Esophagus muscularis mucosa (tissue), 3 donors: ENCODE measurements at regions not wholly inside any gene's neighbourhood (a gene's known extent, or its start where the extent isn't known, plus 50 kb on each side); places are given as distances from the start of the nearest gene placed in this dataset.

ENCODE experiments used
- POLR2AphosphoS5 ChIP-seq, 2 donors: sonication (generic); formaldehyde crosslinking; IDR thresholded peaks; one replicate each; pipeline ENCODE4 v1.6.1; 2017; ENCODE audit warnings: antibody characterized with exemption in 2 of 2
- TF ChIP-seq, protein P1 (sequence below), 3 experiments: fragments of 200-600 bp in 2 of 3; fragments of 450-650 bp in 1 of 3; sonication (generic) in 2 of 3; IDR thresholded peaks; one replicate each; pipeline ENCODE4 v1.5.1; 2017 to 2019; ENCODE audit warnings: antibody characterized with exemption in 3 of 3, mild to moderate bottlenecking in 2 of 3, moderate library complexity in 1 of 3

DNA sequence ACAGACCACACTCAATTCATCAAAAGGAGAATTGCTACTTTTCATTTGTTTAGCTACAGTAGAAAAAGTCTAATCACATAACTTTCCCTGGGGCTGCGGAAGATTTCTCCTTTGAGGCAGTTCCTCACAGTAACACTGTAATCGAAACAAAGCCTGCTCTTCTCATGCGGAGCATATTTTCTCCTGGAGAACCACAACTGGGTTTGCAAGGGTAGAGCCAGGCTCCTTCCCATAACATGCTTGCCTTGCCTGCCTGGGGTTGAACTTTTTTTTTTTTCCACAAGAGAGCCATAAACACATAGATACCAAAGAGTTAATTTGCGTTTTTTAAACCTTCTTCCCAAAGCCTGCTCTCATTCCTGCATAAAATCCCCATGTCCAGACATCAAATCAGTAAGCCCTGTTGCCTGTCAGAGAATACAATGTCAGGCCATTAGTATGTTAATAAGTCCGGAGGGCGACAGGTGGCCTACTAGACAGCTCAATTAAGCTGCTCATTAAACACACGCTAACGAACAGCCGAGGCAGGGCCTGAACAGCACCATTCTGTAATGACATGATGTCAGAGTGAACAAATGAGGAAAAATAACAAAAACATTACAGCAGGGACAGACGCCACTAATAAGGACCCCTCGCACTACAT lies 107.1 kb upstream of the OLIG2 start:
- TF ChIP-seq, protein P1, sequence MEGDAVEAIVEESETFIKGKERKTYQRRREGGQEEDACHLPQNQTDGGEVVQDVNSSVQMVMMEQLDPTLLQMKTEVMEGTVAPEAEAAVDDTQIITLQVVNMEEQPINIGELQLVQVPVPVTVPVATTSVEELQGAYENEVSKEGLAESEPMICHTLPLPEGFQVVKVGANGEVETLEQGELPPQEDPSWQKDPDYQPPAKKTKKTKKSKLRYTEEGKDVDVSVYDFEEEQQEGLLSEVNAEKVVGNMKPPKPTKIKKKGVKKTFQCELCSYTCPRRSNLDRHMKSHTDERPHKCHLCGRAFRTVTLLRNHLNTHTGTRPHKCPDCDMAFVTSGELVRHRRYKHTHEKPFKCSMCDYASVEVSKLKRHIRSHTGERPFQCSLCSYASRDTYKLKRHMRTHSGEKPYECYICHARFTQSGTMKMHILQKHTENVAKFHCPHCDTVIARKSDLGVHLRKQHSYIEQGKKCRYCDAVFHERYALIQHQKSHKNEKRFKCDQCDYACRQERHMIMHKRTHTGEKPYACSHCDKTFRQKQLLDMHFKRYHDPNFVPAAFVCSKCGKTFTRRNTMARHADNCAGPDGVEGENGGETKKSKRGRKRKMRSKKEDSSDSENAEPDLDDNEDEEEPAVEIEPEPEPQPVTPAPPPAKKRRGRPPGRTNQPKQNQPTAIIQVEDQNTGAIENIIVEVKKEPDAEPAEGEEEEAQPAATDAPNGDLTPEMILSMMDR (IDR thresholded peaks at IDR 0.05): no peak
- TF ChIP-seq POLR2AphosphoS5 (IDR thresholded peaks at IDR 0.05): no peak
